Retinal pigment epithelial cell (primary cell): ENCODE measurements at regions not wholly inside any gene's neighbourhood (a gene's known extent, or its start where the extent isn't known, plus 50 kb on each side); places are given as distances from the start of the nearest gene placed in this dataset.

ENCODE experiments used
- DNase-seq: peaks from one replicate; pipeline ENCODE4 v3.0.0-alpha.2; 2010; ENCODE audit warnings: low read depth
- H3K4me3 ChIP-seq: 2 replicates; pipeline ENCODE4 v1.5.1; 2011; ENCODE audit warnings: mild to moderate bottlenecking, low read length, control low read depth, moderate library complexity
- TF ChIP-seq, protein P1 (sequence below): conservative IDR thresholded peaks from 2 replicates; pipeline ENCODE4 v1.5.1; 2011; ENCODE audit warnings: low read depth, low read length, control low read depth, inconsistent platforms

DNA sequence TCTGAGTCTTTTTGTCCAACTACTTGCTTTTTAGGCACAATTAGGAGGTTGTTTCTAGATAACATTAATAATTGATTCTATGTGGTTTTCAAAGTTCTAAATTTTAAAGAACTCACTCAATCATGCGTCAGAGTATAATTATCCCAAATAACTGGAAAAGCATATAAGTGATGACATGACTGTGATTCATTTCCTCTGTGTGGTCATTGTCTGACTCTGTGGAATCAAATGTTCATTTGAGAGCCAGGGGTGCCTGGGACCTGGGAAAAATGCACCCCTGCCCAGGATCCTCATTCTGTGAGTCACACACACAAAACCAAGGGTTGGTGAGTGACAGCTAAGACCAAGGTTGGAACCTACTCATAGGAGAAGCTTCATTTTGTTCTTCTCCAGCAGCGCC, 127.1 kb upstream of the MLIP start:
- DNase-seq = peak; percentile 85
- no peak overlapping the region for H3K4me3 ChIP-seq

DNA sequence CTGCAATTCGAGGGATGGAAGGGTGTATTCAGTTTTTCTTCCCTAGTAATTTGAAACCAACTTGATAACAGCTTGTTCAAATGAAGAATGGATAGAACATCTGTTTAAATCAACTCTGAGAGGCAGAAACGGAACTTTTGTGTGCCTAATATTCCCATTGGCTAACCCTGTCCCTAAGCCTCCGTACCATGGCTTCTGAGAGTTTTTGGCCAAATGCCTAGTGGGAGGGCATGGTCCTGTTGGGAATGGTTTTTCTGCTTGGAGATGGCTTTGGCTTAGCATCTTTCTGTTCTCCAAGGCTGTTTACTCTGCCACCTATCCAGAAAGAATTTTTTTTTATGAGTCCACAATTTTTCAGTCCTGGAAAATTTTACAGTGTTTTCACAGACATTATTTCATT, 126.7 kb upstream of the MLIP start:
- TF ChIP-seq, protein P1, sequence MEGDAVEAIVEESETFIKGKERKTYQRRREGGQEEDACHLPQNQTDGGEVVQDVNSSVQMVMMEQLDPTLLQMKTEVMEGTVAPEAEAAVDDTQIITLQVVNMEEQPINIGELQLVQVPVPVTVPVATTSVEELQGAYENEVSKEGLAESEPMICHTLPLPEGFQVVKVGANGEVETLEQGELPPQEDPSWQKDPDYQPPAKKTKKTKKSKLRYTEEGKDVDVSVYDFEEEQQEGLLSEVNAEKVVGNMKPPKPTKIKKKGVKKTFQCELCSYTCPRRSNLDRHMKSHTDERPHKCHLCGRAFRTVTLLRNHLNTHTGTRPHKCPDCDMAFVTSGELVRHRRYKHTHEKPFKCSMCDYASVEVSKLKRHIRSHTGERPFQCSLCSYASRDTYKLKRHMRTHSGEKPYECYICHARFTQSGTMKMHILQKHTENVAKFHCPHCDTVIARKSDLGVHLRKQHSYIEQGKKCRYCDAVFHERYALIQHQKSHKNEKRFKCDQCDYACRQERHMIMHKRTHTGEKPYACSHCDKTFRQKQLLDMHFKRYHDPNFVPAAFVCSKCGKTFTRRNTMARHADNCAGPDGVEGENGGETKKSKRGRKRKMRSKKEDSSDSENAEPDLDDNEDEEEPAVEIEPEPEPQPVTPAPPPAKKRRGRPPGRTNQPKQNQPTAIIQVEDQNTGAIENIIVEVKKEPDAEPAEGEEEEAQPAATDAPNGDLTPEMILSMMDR = no peak

More for the DNA sequence above, 127.1 kb upstream of the MLIP start:
- TF ChIP-seq, protein P1 = no peak

DNA sequence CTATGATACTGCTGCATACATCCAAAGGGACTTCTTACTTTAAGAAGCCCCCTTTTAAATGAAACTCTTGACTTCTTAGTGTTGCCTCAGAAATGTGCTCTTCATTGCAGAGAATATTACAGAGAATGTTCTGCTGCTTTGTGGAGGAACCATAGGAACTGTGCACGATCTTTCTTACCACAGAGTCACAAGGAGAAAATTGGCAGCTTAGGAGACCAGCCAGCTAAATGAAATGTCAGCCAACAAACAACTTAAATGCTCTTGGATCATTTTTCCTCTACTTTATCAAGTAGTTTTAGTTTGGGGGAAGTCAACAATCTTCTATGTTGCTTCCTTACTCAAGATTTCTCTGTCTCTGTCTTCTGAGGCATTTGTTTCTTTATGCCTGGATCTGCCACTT, 125.9 kb upstream of the MLIP start:
- DNase-seq = peak; percentile 66
- TF ChIP-seq, protein P1 = no peak
- H3K4me3 ChIP-seq = no peak overlapping the region

More for the DNA sequence above, 126.7 kb upstream of the MLIP start:
- no peak for DNase-seq
- H3K4me3 ChIP-seq = no peak overlapping the region

DNA sequence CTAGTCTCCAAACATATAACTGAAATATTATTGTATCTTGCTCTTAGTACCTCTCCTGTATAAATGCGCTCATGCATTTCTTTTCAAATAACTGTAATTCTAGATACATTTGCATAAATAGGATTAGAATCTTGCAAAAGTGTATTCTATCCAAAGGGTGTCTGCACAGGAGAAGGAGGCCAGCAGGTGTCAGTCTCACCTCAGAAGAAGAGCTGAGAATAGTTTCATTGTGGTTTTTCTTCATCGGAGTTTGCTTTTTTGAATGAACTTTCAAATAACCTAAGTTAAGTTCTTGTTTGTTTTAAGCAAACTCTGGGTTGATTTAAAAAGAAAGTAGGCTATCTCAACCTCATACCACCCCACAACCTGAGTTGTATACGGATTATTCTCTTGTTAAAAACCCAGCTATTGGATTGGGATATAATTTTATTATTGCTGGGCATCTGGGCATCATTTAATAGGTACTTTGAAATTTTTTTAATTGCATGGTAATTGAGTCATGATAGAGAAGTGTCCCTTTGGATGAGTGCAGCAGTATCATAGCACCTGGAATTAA, 125.0 kb upstream of the MLIP start:
- peak; percentile 68 for DNase-seq
- no peak overlapping the region for H3K4me3 ChIP-seq
- TF ChIP-seq, protein P1 = peak; percentile 88

DNA sequence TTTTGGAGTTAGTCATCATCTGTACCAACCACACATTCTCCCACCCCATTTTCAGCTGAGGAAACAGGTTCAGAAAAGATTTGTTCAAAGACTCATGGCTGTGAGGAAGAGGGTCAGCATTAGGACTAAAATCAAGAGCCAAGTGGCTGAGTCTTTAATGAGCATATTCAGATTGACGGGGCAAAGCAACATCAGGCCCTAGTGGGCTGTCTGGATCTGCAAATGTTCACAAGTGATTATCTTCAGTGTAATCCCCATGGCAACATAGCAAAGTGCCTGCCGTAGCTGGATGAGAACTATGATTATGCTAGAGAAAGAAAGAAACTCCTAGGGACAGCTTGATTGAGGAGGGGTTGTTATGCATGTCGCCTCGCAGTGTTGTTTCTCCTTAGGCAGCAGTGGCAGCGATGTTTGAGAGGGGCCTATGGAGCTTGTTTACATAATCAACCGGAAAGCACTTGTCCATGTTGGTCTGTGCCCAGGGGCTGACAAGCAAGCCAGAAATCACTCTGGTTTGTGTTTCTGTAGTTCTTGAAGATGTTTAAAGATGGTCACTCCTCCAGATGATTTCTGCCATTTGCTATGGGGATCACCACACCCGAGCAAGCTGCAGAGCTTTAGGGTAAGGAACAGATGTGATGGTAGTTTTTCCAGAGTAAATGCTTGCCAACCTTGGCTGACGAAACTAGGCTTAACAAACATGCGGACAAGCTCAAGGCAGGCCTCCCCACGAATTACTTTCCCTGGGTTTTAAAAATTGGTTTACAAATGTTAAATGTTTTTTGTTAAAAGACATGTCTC, 124.3 kb upstream of the MLIP start:
- peak; percentile 88 for DNase-seq
- H3K4me3 ChIP-seq = no peak overlapping the region
- TF ChIP-seq, protein P1 = no peak

DNA sequence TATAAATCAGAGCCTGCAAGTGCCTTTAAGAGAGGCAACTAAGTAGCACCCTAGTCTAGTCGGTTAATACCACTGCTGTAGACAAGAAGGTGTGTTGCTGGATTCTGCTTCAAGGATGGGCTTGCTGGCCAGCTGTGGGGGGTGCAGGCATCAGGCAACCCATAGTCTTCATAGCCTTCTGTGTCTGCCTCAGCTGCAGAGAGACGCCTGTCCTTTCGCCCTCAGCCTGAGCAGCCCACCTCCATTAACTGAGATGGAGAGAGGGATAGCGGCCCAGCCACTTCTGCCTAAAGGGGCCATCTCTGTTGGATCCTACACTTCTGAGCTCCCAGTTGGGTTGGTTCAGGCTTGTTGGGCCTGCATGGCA, 123.7 kb upstream of the MLIP start:
- DNase-seq = no peak
- TF ChIP-seq, protein P1 = no peak
- no peak overlapping the region for H3K4me3 ChIP-seq

DNA sequence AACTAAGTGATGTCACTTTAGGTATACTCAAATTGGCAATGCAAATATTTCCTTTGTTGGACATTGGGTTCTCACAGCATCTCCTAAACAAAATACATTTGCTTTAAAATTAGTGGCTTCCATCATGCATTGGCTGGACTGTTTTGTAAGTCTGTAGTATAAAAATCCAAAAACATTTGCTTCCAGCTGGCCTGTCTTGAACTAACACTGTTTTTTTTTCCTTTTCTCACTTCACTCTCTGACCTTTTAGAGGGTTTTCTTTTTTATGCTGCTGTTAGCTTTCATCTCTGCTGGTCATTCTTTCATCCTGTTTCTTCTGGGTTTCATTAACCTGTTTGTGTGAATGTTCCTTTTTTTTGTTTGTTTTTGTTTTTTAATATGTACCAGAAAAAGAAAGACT, 121.7 kb upstream of the MLIP start:
- DNase-seq = no peak
- TF ChIP-seq, protein P1 = no peak
- H3K4me3 ChIP-seq = no peak overlapping the region
